Muscle layer of duodenum (tissue), 2 donors: ENCODE measurements at regions not wholly inside any gene's neighbourhood (a gene's known extent, or its start where the extent isn't known, plus 50 kb on each side); places are given as distances from the start of the nearest gene placed in this dataset.

ENCODE experiments used
- H3K27ac ChIP-seq: one replicate; pipeline ENCODE4 v1.7.0; 2013; ENCODE audit warnings: mild to moderate bottlenecking, low read length
- H3K27me3 ChIP-seq: one replicate; pipeline ENCODE4 v1.7.0; 2013; ENCODE audit warnings: low read depth, mild to moderate bottlenecking, control low read depth, low read length
- H3K36me3 ChIP-seq, 2 donors: one replicate each; pipeline ENCODE4 v1.7.0; 2013; ENCODE audit warnings: low read length in 2 of 2, control low read depth in 1 of 2, mild to moderate bottlenecking in 1 of 2; ENCODE audit not compliant: insufficient read depth in 2 of 2, control insufficient read depth in 1 of 2
- H3K4me1 ChIP-seq, 2 donors: one replicate each; pipeline ENCODE4 v1.7.0; 2013; ENCODE audit warnings: low read length in 2 of 2, mild to moderate bottlenecking in 2 of 2, control low read depth in 1 of 2, moderate library complexity in 1 of 2; ENCODE audit not compliant: insufficient read depth in 2 of 2, control insufficient read depth in 1 of 2
- H3K4me3 ChIP-seq, 2 donors: one replicate each; pipeline ENCODE4 v1.7.0; 2013; ENCODE audit warnings: low read length in 2 of 2, low read depth in 1 of 2, mild to moderate bottlenecking in 1 of 2
- H3K9me3 ChIP-seq, 2 donors: one replicate each; pipeline ENCODE4 v1.7.0; 2013; ENCODE audit warnings: low read length in 2 of 2, control low read depth in 1 of 2, mild to moderate bottlenecking in 1 of 2; ENCODE audit not compliant: control insufficient read depth in 1 of 2
- donor health status: healthy.

DNA sequence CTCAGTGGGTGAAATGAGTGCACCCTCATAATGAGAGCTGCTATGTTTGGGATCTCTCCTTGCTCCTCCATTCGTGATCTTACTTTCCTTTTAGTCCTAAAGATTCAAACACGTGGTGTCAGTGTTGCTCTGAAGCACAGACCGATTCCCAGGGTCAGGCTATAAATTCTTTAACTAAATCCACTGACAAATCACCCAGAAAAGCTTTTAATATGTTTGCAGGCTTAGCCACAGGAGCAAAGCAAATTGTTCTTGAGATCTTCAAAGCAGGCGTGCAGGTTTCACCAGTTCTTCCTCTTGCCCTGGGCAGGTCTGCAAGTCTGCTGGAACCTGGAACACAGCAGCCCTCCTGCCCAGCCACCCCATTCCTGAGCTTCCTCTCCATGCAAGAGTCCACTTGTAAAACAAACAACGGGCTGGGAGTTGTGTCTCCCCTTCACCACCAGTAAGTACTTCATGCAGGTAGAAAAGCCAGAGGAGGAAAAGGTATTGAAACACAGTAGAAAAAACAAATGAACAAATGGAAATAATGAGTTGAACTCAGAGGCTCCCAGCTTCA is 70.1 kb upstream of the ENPP6 start:
- no peaks in the 10 kb centered on the region for H3K27me3 ChIP-seq
- H3K27ac ChIP-seq: peak overlapping the region; percentile 40
- no peaks in the 10 kb centered on the region for H3K9me3 ChIP-seq
- H3K4me1 ChIP-seq: peaks cover 0 to 4% of the 10 kb centered on the region in 2 donors
- no peaks in the 10 kb centered on the region for H3K36me3 ChIP-seq
- peak overlapping the region in 1 of 2 donors; percentile 2 for H3K4me3 ChIP-seq

- H3K36me3 ChIP-seq: no peaks in the 10 kb centered on the region
- H3K4me3 ChIP-seq: no peak overlapping the region
- H3K4me1 ChIP-seq: peaks cover 7 to 9% of the 10 kb centered on the region in 2 donors
- no peak overlapping the region for H3K27ac ChIP-seq
- H3K9me3 ChIP-seq: no peaks in the 10 kb centered on the region
- no peaks in the 10 kb centered on the region for H3K27me3 ChIP-seq
Observed at GRCh38 chr4:184286358-184286757, 68.7 kb upstream of the ENPP6 start.

DNA sequence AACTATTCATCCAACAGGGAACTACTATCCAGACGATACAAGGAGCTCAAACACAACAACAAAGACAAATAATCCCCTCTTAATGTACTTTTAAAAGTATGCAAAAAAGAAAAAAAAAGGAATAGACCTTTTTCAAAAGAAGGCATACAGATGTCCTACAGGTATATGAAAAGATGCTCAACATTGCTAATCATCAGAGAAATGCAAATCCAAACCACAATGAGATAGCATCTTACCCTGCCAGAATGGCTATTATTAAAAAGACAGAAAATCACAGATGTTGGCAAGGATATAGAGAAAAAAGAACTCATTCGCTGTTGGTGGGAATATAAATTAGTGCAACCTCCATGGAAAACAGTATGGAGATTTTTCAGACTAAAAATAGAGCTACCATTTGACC is 67.1 kb upstream of the ENPP6 start:
- Histone ChIP-seq H3K4me3 (no peak overlapping the region), H3K9me3 (no peaks in the 10 kb centered on the region), H3K36me3 (no peaks in the 10 kb centered on the region), H3K4me1 (peaks cover 8 to 9% of the 10 kb centered on the region in 2 donors), H3K27ac (no peak overlapping the region), H3K27me3 (no peaks in the 10 kb centered on the region)

- Histone ChIP-seq H3K9me3 (no peaks in the 10 kb centered on the region), H3K27ac (peak overlapping the region; percentile 2), H3K36me3 (no peaks in the 10 kb centered on the region), H3K4me1 (peaks cover 8 to 9% of the 10 kb centered on the region in 2 donors), H3K27me3 (no peaks in the 10 kb centered on the region), H3K4me3 (no peak overlapping the region)
Observed at GRCh38 chr4:184284336-184284690, 66.6 kb upstream of the ENPP6 start.

DNA sequence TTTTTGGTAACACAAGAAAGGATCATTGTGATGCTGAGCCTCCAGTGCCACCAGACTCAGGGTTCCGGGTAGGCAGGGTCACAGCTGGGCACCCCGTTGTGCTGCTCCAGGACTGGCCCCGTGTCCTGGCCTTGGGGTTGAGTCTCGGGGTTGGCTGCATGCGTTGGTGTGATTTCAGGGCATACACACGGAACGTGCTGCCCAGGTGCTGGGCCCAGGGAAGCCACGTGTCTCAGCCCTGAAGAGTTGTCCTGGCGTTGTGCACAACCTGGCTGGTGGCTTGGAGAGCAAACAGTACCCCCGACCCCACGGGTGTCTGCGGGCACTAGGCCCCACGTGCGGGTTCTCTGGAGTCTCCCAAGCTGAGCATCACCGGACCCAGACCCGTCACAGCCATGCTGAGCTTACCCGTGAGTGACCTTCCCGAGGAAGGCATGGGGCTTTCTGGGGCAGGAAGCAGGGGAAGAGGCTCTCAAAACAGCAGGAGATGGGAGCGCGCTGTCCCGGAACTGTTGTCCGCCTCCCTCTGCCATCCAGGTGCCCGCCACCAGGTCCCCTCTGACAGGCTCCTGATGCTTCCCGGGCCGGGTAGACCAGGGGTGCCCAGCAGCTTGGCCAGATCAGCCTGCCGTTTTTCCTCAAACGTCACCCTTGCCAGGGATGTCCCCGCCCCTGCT is 66.1 kb upstream of the ENPP6 start:
- peak overlapping the region; percentile 2 for H3K27ac ChIP-seq
- no peak overlapping the region for H3K4me3 ChIP-seq
- no peaks in the 10 kb centered on the region for H3K36me3 ChIP-seq
- peaks cover 8 to 9% of the 10 kb centered on the region in 2 donors for H3K4me1 ChIP-seq
- no peaks in the 10 kb centered on the region for H3K9me3 ChIP-seq
- H3K27me3 ChIP-seq: no peaks in the 10 kb centered on the region

DNA sequence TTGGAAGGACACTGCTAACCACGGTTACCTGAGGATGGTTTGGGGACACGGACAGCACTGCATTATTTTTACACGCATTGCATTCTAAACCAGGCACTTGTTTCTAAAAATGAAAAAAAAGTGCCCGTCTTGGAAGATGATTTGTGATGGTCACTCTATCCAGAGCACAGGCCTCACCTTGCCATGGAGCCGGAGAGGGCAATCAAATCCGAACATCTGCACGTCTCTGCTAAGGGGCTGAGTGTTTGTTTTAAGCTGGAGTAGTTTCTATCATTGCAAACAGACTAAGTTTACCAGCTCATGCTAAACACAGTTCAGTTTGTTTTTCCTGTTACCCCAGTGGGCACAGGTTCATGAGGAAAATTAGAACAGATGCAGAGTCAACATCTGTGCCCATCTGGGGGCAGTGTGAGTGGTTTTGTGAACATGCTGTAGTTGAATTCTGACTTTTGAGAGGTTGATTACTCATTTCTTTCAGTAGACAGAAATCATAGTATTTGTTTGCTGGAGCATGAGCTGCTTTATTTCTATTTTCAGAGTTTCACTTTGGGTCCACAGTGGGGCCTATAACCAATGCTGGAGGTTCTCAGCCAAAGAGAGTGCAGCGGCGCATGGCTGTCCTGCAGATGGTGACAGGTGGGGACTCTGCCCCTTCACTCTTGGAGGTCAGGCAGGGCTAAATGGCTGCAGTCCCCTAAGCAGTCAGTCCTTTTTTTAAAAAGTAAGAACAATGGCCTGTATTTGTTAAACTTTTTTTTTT is 65.4 kb upstream of the ENPP6 start:
- Histone ChIP-seq H3K27me3 (no peaks in the 10 kb centered on the region), H3K36me3 (no peaks in the 10 kb centered on the region), H3K4me3 (no peak overlapping the region), H3K9me3 (no peaks in the 10 kb centered on the region), H3K27ac (peak overlapping the region; percentile 2), H3K4me1 (peaks cover 8% of the 10 kb centered on the region in 2 donors)

DNA sequence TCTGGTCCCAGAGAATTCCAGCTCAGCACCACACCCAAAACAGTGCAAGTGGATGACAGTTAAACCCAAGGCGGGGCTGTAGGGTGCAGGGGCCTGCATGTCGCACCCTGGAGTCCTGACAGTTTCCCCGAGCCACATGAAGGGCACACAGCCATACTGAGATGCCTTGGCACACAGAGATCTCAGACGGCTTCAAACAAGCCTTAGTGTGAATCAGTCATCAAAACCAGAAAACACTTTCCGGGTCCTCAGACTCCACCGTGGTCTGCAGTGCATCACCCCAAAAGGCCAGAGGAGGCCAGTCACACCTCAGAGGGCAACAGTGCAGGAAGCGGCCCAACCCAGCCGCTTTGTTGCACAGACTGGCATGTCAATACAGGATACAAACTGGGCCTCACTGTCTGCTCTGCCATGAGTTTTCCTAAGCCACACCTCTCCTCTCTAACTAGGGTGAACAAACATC is 64.6 kb upstream of the ENPP6 start:
- no peaks in the 10 kb centered on the region for H3K27me3 ChIP-seq
- H3K4me1 ChIP-seq: peaks cover 4 to 8% of the 10 kb centered on the region in 2 donors
- no peaks in the 10 kb centered on the region for H3K36me3 ChIP-seq
- H3K9me3 ChIP-seq: no peaks in the 10 kb centered on the region
- no peak overlapping the region for H3K4me3 ChIP-seq
- no peak overlapping the region for H3K27ac ChIP-seq

DNA sequence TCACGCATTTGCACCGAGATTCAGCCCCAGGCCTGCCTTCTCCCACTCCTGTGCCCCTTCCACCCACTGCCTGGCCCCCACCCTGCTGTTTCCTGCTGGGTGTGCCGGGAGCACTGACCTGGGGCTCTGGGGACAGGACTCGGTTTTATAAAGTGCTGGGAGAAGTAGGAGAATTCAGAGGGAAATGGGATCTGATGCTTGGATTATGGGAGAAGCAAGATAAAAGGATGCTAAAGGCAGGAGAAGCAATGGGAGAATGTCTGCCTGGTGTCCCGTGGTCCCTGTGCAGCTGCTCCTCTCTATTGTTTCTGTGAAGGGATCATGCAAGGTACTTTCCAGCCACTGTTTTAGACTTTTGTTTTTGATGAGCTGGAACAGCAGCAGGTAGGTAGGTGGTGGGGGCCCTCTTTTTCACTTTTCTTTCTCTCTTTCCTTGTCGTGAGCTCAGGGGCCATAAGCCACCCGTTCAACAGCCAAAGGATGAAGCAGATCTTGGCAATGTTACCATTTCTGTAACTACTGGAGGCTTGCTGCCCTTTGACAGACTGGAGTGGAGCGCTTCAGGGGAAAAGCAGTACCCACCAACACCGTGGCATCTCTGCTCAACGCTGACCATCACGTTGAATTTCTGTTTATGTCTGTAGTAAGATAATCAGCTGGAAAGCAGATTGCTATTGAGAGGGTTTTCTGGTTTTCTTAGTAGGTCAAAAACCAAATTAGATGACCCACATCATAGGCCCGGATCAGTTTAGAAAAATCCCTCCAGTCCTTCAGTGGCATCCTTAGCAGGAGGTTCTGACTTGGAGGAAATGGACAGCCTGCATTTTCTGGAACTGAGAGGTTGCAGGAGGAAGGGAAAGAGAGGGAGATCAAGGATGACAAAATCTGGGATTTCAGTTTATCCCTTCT is 63.8 kb upstream of the ENPP6 start:
- Histone ChIP-seq H3K9me3 (no peaks in the 10 kb centered on the region), H3K4me3 (no peak overlapping the region), H3K27ac (peak overlapping the region; percentile 19), H3K27me3 (no peaks in the 10 kb centered on the region), H3K36me3 (no peaks in the 10 kb centered on the region), H3K4me1 (peaks cover 4 to 8% of the 10 kb centered on the region in 2 donors)

GRCh38 chr4:184280591-184281071 is 63.0 kb upstream of the ENPP6 start:
- H3K27me3 ChIP-seq: no peaks in the 10 kb centered on the region
- H3K9me3 ChIP-seq: no peaks in the 10 kb centered on the region
- peaks cover 4 to 8% of the 10 kb centered on the region in 2 donors for H3K4me1 ChIP-seq
- no peaks in the 10 kb centered on the region for H3K36me3 ChIP-seq
- no peak overlapping the region for H3K27ac ChIP-seq
- no peak overlapping the region for H3K4me3 ChIP-seq

DNA sequence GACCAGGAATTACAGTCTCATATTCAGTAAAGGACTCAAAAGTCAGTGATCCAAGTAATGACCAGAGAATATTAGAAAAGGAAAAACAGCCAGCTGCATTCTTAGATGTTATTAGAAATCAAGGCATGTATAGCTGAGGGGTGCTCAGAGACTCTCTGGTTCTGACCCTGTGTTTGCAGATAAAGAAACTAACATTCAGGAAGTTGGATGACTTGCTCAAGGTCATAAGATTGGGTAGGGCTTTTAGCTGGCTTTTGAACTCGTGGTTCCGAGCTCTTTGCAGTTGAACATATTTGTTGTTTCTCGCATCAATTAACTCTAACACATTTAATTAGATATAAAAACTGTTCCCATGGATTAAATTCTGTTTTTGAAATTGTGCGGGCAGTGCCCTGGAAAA is 62.5 kb upstream of the ENPP6 start:
- Histone ChIP-seq H3K36me3 (no peaks in the 10 kb centered on the region), H3K4me3 (no peak overlapping the region), H3K27me3 (no peaks in the 10 kb centered on the region), H3K9me3 (no peaks in the 10 kb centered on the region), H3K4me1 (peaks cover 4 to 8% of the 10 kb centered on the region in 2 donors), H3K27ac (no peak overlapping the region)
